ENCODE measurements at regions not wholly inside any gene's neighbourhood (a gene's known extent, or its start where the extent isn't known, plus 50 kb on each side); places are given as distances from the start of the nearest gene placed in this dataset.

DNA sequence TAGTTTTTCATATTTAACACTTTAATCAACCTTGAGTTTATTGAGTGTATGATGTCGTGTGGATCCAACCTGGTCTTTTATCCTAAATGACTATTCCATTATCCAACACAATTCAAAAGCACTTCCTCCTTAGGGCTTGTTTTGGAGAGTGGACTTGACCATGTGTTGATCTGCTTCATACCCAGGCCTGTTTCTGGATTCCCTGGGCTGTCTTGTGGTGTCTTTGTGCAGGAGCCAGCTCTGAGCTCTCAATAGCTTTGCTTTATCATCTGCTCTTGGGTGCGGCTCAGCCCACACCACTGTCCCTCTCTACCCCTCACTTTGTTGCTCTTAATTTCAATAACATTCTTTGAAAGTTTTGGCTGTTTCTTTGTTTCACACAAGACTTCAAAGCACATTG lies 70.9 kb upstream of the CHST15 start:
- TF ChIP-seq EP300 (IDR thresholded peaks at IDR 0.05): no peak
- no peak for TF ChIP-seq POLR2AphosphoS5 (IDR thresholded peaks at IDR 0.05)
- no peak for TF ChIP-seq POLR2A (IDR thresholded peaks at IDR 0.05; ENCODE audit: low read depth)
- TF ChIP-seq, protein P1, sequence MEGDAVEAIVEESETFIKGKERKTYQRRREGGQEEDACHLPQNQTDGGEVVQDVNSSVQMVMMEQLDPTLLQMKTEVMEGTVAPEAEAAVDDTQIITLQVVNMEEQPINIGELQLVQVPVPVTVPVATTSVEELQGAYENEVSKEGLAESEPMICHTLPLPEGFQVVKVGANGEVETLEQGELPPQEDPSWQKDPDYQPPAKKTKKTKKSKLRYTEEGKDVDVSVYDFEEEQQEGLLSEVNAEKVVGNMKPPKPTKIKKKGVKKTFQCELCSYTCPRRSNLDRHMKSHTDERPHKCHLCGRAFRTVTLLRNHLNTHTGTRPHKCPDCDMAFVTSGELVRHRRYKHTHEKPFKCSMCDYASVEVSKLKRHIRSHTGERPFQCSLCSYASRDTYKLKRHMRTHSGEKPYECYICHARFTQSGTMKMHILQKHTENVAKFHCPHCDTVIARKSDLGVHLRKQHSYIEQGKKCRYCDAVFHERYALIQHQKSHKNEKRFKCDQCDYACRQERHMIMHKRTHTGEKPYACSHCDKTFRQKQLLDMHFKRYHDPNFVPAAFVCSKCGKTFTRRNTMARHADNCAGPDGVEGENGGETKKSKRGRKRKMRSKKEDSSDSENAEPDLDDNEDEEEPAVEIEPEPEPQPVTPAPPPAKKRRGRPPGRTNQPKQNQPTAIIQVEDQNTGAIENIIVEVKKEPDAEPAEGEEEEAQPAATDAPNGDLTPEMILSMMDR (IDR thresholded peaks at IDR 0.05): no peak
- H3K9me3 ChIP-seq: no peaks in the 10 kb centered on the region
- H3K27ac ChIP-seq (replicated peaks in 1 of 4): no peak overlapping the region
- no peaks in the 10 kb centered on the region for H3K27me3 ChIP-seq
- no peak overlapping the region for H3K4me3 ChIP-seq
- no peaks in the 10 kb centered on the region for H3K4me1 ChIP-seq
- intact Hi-C loops (cut with DNase I): no loop called here
- no peaks in the 10 kb centered on the region for H3K36me3 ChIP-seq
- DNase-seq (ENCODE audit: extremely low spot score): no peak
- 41% methylated on average over 2 of the region's 2 CpGs for WGBS

DNA sequence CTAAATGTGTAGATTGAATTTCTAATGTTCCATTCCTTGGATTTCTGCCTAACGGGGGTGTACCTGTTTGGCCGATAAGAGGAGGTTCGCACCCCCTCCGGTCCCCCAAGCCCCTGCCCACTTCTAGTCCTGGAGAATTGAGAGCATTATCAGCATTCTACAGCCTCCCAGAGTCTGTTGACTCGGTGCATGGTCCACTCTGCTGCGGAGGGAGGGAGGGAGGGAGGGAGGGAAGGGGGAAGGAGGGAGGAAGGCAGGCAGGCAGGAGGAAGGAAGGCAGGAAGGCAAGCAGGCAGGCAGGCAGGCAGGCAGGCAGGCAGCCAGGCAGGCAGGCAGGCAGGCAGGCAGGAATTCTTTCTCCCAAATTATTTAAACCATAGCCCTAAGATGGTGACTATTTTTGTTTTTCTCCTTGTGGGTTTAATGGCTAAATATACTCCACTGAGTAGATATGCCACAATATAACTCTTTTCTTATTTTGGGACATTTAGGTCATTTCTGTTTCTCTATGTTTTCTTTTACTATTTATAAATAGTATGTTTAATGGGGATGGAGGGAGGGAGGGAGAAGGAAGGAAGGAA lies 69.5 kb upstream of the CHST15 start:
- no peak for DNase-seq (ENCODE audit: extremely low spot score)
- TF ChIP-seq POLR2AphosphoS5 (IDR thresholded peaks at IDR 0.05) (no peak), POLR2A (IDR thresholded peaks at IDR 0.05; ENCODE audit: low read depth) (no peak), EP300 (IDR thresholded peaks at IDR 0.05) (no peak)
- TF ChIP-seq, protein P1 (IDR thresholded peaks at IDR 0.05): no peak
- Histone ChIP-seq H3K9me3 (no peaks in the 10 kb centered on the region), H3K36me3 (no peaks in the 10 kb centered on the region), H3K4me1 (no peaks in the 10 kb centered on the region), H3K27me3 (no peaks in the 10 kb centered on the region), H3K4me3 (no peak overlapping the region), H3K27ac (replicated peaks in 1 of 4) (no peak overlapping the region)
- WGBS: 88% methylated on average over 5 of the region's 6 CpGs
- intact Hi-C loops (cut with DNase I): no loop called here

DNA sequence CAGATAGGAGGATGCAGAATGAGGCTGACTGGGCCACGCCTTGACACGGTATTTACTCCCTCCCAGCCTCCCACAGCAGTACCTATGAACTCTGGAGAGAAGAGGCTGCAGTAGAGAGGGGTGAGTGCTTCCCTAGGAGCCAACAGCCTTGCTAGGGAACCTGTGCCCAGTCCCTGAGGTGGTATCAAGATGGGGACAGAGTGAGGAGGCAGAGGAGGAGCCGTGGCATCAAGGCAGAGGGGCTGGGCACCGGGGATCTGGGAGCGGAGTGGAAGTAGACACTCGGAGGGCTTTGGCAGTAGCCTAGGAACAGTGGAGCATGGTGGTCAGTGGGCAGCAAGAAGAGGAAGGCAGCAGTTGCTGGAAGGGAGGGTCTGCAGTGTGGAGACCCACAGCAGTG lies 68.7 kb upstream of the CHST15 start:
- no peak for DNase-seq (ENCODE audit: extremely low spot score)
- Histone ChIP-seq H3K4me3 (no peak overlapping the region), H3K36me3 (no peaks in the 10 kb centered on the region), H3K9me3 (no peaks in the 10 kb centered on the region), H3K4me1 (peaks cover 6 to 7% (median 6%) of the 10 kb centered on the region in 4 donors), H3K27me3 (no peaks in the 10 kb centered on the region), H3K27ac (replicated peaks in 1 of 4) (no peak overlapping the region)
- WGBS: 91% methylated on average over 6 of the region's 6 CpGs
- no peak for TF ChIP-seq POLR2AphosphoS5 (IDR thresholded peaks at IDR 0.05)
- TF ChIP-seq, protein P1 (IDR thresholded peaks at IDR 0.05): no peak
- TF ChIP-seq EP300 (IDR thresholded peaks at IDR 0.05): no peak
- TF ChIP-seq POLR2A (IDR thresholded peaks at IDR 0.05; ENCODE audit: low read depth): no peak
- intact Hi-C loops (cut with DNase I): no loop called here

DNA sequence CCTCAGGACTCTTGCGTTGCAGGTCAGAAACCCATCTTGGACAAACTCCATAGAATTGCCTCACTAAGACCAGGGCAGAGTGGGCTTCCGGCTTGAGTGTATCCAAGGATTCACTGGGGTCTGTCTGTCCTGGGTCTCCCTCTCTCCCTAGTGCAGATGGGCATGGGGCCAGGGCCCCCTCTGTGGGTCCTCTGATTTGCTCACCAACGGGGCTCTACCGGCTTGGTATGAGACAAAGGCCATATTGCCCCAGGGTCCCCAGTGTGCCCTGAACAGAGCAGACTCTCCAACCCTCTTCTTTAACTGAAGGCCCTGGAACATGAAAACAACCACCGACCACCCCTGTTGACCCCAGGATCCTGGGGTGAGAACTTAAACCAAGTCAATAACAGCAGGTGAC lies 68.2 kb upstream of the CHST15 start:
- no peak for TF ChIP-seq POLR2A (IDR thresholded peaks at IDR 0.05; ENCODE audit: low read depth)
- TF ChIP-seq EP300 (IDR thresholded peaks at IDR 0.05): no peak
- no peak for TF ChIP-seq POLR2AphosphoS5 (IDR thresholded peaks at IDR 0.05)
- TF ChIP-seq, protein P1 (IDR thresholded peaks at IDR 0.05): no peak
- H3K4me3 ChIP-seq: no peak overlapping the region
- 100% methylated on average over 2 of the region's 5 CpGs for WGBS
- H3K9me3 ChIP-seq: no peaks in the 10 kb centered on the region
- no peaks in the 10 kb centered on the region for H3K27me3 ChIP-seq
- no peaks in the 10 kb centered on the region for H3K36me3 ChIP-seq
- intact Hi-C loops (cut with DNase I): no loop called here
- DNase-seq (ENCODE audit: extremely low spot score): no peak
- no peak overlapping the region for H3K27ac ChIP-seq (replicated peaks in 1 of 4)
- peaks cover 11 to 12% (median 12%) of the 10 kb centered on the region in 4 donors for H3K4me1 ChIP-seq

Data from esophagus muscularis mucosa (tissue), 4 donors.